ENCODE measurements at regions not wholly inside any gene's neighbourhood (a gene's known extent, or its start where the extent isn't known, plus 50 kb on each side); places are given as distances from the start of the nearest gene placed in this dataset.

DNA sequence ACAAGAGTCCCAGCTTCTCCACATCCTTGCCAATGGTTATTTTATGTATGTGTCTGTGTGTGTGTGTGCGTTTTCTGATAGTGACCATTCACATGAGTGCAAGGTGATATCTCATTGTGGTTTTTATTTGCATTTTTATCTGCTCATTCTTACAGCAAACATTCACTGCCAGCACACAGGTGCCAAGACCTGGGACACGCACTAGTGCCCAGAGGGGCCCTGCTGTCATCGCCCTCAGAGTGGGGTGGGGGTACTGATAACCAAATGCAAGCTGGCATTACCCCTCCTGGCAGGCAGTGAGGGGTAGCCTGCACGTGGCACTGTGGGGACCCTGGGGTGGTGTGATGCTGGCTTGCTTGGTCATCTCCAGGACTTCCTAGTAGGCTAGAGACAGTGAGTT, 285.4 kb downstream of the LPIN1 start:
- intact Hi-C loops (cut with DNase I) = no loop called here
- Histone ChIP-seq H3K4me1 (no peaks in the 10 kb centered on the region), H3K27ac (no peak overlapping the region), H3K9me3 (no peaks in the 10 kb centered on the region), H3K36me3 (no peaks in the 10 kb centered on the region), H3K27me3 (no peaks in the 10 kb centered on the region), H3K4me3 (no peak overlapping the region)
- TF ChIP-seq, protein P1, sequence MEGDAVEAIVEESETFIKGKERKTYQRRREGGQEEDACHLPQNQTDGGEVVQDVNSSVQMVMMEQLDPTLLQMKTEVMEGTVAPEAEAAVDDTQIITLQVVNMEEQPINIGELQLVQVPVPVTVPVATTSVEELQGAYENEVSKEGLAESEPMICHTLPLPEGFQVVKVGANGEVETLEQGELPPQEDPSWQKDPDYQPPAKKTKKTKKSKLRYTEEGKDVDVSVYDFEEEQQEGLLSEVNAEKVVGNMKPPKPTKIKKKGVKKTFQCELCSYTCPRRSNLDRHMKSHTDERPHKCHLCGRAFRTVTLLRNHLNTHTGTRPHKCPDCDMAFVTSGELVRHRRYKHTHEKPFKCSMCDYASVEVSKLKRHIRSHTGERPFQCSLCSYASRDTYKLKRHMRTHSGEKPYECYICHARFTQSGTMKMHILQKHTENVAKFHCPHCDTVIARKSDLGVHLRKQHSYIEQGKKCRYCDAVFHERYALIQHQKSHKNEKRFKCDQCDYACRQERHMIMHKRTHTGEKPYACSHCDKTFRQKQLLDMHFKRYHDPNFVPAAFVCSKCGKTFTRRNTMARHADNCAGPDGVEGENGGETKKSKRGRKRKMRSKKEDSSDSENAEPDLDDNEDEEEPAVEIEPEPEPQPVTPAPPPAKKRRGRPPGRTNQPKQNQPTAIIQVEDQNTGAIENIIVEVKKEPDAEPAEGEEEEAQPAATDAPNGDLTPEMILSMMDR (IDR thresholded peaks at IDR 0.05) = no peak
- TF ChIP-seq POLR2A (IDR thresholded peaks at IDR 0.05) = no peak
- no peak for TF ChIP-seq POLR2AphosphoS5 (IDR thresholded peaks at IDR 0.05)
- TF ChIP-seq EP300 (IDR thresholded peaks at IDR 0.05) = no peak
- DNase-seq = no peak
- WGBS, 2 donors = 66% methylated on average over 4 of the region's 4 CpGs

DNA sequence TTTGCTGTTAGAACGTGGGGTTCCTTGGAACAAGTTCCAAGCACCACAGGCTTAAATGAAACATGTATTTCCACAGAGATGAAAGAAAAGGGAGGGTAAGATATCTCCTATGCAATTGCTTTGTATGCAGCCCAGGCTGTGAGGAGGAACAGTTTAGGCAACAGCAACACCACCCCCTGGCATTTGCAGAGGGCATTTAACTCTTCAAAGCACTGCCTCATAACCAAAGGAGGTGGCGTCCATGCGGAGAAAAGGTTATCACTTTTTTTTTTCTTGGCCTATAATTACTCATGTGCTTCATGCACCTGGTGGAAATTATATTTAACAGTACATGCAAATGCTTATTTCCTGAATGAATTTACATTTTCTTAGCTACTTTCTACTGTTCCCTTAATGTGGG, 286.0 kb downstream of the LPIN1 start:
- Histone ChIP-seq H3K36me3 (no peaks in the 10 kb centered on the region), H3K27me3 (no peaks in the 10 kb centered on the region), H3K4me3 (no peak overlapping the region), H3K4me1 (no peaks in the 10 kb centered on the region), H3K9me3 (no peaks in the 10 kb centered on the region), H3K27ac (no peak overlapping the region)
- no peak for DNase-seq
- 54 to 57% methylated on average over 3 of the region's 3 CpGs for WGBS, 2 donors
- intact Hi-C loops (cut with DNase I) = no loop called here
- TF ChIP-seq, protein P1 (IDR thresholded peaks at IDR 0.05) = no peak
- no peak for TF ChIP-seq EP300 (IDR thresholded peaks at IDR 0.05)
- TF ChIP-seq POLR2AphosphoS5 (IDR thresholded peaks at IDR 0.05) = no peak
- TF ChIP-seq POLR2A (IDR thresholded peaks at IDR 0.05) = no peak

DNA sequence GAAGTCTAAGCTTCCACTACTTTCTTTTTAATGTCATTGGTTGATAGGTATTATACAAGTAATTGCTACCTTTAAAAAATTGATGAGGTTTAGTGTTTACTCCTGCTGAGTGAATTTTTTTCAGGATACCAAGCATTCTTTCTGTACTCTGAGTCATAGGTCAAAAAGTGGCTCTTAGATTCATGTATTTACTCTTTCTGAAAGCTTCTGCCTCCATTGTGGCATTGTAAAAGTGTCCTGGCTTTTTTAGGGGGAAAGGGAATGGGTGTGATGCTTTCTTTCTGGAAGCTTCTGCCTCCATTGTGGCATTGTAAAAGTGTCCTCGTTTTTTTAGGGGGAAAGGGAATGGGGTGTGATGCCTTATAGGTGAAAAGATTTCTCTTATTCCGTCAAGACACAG, 286.5 kb downstream of the LPIN1 start:
- Histone ChIP-seq H3K4me3 (no peak overlapping the region), H3K4me1 (no peaks in the 10 kb centered on the region), H3K36me3 (no peaks in the 10 kb centered on the region), H3K9me3 (no peaks in the 10 kb centered on the region), H3K27ac (no peak overlapping the region), H3K27me3 (no peaks in the 10 kb centered on the region)
- intact Hi-C loops (cut with DNase I) = no loop called here
- no peak for DNase-seq
- TF ChIP-seq POLR2AphosphoS5 (IDR thresholded peaks at IDR 0.05) = no peak
- TF ChIP-seq POLR2A (IDR thresholded peaks at IDR 0.05) = no peak
- TF ChIP-seq, protein P1 (IDR thresholded peaks at IDR 0.05) = no peak
- TF ChIP-seq EP300 (IDR thresholded peaks at IDR 0.05) = no peak
- WGBS, 2 donors = 47 to 65% methylated on average over 2 of the region's 2 CpGs

DNA sequence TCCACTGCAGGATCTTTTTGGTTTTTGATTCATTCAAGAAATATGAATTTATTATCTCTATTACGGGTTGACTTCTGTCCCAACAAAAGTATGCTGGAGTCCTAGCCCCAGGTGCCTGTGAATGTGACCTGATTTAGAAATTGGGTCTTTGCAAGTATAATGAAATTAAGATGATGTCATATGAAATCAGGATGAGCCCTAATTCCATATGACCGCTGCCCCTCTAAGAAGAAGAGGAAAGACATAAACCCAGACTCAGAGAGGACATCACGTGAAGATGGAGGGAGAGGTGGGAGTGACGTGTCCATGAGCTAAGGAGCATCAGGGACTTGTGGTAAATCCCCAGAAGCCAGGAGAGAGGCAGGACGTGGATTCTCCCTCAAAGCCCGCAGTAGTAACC, 287.1 kb downstream of the LPIN1 start:
- TF ChIP-seq POLR2AphosphoS5 (IDR thresholded peaks at IDR 0.05) (no peak), POLR2A (IDR thresholded peaks at IDR 0.05) (no peak), EP300 (IDR thresholded peaks at IDR 0.05) (no peak)
- TF ChIP-seq, protein P1 (IDR thresholded peaks at IDR 0.05) = no peak
- H3K27ac ChIP-seq = no peak overlapping the region
- H3K27me3 ChIP-seq = no peaks in the 10 kb centered on the region
- intact Hi-C loops (cut with DNase I) = no loop called here
- no peak for DNase-seq
- H3K4me3 ChIP-seq = no peak overlapping the region
- no peaks in the 10 kb centered on the region for H3K36me3 ChIP-seq
- H3K9me3 ChIP-seq = no peaks in the 10 kb centered on the region
- 89 to 92% methylated on average over 6 of the region's 6 CpGs for WGBS, 2 donors
- H3K4me1 ChIP-seq = no peaks in the 10 kb centered on the region

DNA sequence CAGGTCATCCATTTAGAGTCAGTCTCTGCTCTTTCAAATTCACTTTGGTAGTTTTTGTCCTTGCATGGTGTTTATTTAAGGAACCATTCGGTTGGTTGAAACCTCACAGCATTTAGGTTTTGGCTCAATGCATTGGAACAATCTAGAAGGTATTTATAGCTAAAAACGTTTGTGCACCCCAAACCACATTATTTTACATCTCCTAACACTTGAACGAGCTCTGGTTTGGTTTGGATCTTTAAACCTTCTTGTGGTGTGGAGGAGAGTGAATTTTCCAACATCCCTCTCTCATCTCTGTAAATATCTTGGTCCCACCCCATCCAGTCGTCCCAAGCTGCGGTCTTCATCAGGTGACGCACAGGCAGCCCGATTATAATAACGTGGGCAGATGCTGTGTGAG, 287.9 kb downstream of the LPIN1 start:
- DNase-seq = no peak
- intact Hi-C loops (cut with DNase I) = no loop called here
- Histone ChIP-seq H3K4me1 (no peaks in the 10 kb centered on the region), H3K4me3 (no peak overlapping the region), H3K27ac (no peak overlapping the region), H3K36me3 (no peaks in the 10 kb centered on the region), H3K27me3 (no peaks in the 10 kb centered on the region), H3K9me3 (no peaks in the 10 kb centered on the region)
- no peak for TF ChIP-seq POLR2A (IDR thresholded peaks at IDR 0.05)
- TF ChIP-seq, protein P1 (IDR thresholded peaks at IDR 0.05) = no peak
- WGBS, 2 donors = 65 to 73% methylated on average over 8 of the region's 8 CpGs
